ENCODE measurements at regions not wholly inside any gene's neighbourhood (a gene's known extent, or its start where the extent isn't known, plus 50 kb on each side); places are given as distances from the start of the nearest gene placed in this dataset.

DNA sequence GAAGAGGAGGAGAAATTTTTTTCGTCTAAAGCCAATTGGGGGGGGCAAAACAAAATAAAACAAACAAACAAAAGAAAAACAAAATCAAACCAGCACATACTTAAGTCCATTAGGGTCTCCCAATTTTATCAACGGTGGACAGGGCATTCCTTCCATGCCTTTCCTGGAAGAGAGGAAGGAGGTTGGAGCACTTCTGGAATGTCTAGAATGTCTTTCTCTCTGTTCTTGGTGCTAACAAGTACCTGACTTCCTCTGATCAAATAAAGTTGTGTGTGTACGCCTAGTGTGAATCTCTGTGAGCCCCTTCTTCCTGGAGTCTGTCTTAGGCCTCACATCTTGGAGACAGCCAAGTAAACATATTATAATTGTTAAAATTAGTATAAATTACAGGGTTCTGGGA is 399.0 kb upstream of the LRRTM1 start:
- Histone ChIP-seq H3K9me3 (ENCODE audit: control insufficient read depth in 1 of 2, low read length in 2 of 2) (no peaks in the 10 kb centered on the region), H3K4me3 (ENCODE audit: low read depth in 1 of 2, low read length in 2 of 2) (no peak overlapping the region), H3K4me1 (ENCODE audit: control insufficient read depth in 1 of 2, insufficient read depth in 2 of 2, low read length in 2 of 2) (no peaks in the 10 kb centered on the region), H3K36me3 (ENCODE audit: control insufficient read depth in 1 of 2, insufficient read depth in 2 of 2, low read length in 2 of 2) (no peaks in the 10 kb centered on the region), H3K27me3 (ENCODE audit: low read depth, low read length) (no peaks in the 10 kb centered on the region), H3K27ac (ENCODE audit: low read length) (no peak overlapping the region)

DNA sequence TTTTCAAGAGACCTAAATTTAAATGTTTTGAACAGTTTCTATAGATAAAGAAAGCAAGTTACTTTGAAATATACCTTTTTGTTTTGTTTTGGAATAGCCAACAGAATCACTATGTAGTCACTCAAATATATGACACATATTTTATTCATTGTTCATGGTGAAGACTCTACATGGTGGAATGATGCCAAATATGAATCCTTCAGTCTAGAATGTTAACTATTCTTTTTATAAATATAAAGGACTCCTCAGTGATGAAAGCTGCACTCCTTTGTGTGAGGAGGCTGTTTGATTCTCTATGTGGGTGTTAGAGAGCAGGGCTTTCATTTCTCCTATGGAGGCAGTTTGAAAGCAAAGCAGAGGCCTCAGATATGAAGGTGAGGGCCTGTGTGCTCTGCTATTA is 396.4 kb upstream of the LRRTM1 start:
- Histone ChIP-seq H3K9me3 (ENCODE audit: control insufficient read depth in 1 of 2, low read length in 2 of 2) (no peaks in the 10 kb centered on the region), H3K27ac (ENCODE audit: low read length) (no peak overlapping the region), H3K4me3 (ENCODE audit: low read depth in 1 of 2, low read length in 2 of 2) (no peak overlapping the region), H3K4me1 (ENCODE audit: control insufficient read depth in 1 of 2, insufficient read depth in 2 of 2, low read length in 2 of 2) (no peaks in the 10 kb centered on the region), H3K27me3 (ENCODE audit: low read depth, low read length) (no peaks in the 10 kb centered on the region), H3K36me3 (ENCODE audit: control insufficient read depth in 1 of 2, insufficient read depth in 2 of 2, low read length in 2 of 2) (no peaks in the 10 kb centered on the region)

Measured in muscle layer of duodenum (tissue), 2 donors.